ENCODE measurements at regions not wholly inside any gene's neighbourhood (a gene's known extent, or its start where the extent isn't known, plus 50 kb on each side); places are given as distances from the start of the nearest gene placed in this dataset.

GRCh38 chr6:27839626-27840475 lies 72.3 kb downstream of the OR2B2 start:
- H3K27ac ChIP-seq = no peak overlapping the region
- H3K4me1 ChIP-seq = peaks cover 5% of the 10 kb centered on the region
- H3K9me3 ChIP-seq (ENCODE audit: control insufficient read depth, low read length) = no peaks in the 10 kb centered on the region
- no peaks in the 10 kb centered on the region for H3K36me3 ChIP-seq (ENCODE audit: control insufficient read depth, insufficient read depth, low read length)
- peak overlapping the region; percentile 96 for H3K4me3 ChIP-seq (ENCODE audit: low read depth, low read length)
- H3K79me2 ChIP-seq = no peaks in the 10 kb centered on the region
- TF ChIP-seq CTCF (IDR thresholded peaks at IDR 0.05) = no peak
- H3K27me3 ChIP-seq (ENCODE audit: control insufficient read depth, insufficient read depth, low read length) = no peaks in the 10 kb centered on the region
- H2AFZ ChIP-seq = peak overlapping the region; percentile 96
- peak overlapping the region; percentile 98 for H3K4me2 ChIP-seq (ENCODE audit: low read length)
- H3K9ac ChIP-seq = no peak overlapping the region

- no peak for TF ChIP-seq CTCF (IDR thresholded peaks at IDR 0.05)
- Histone ChIP-seq H3K79me2 (peaks cover 3% of the 10 kb centered on the region), H3K9me3 (ENCODE audit: control insufficient read depth, low read length) (no peaks in the 10 kb centered on the region), H2AFZ (peak overlapping the region; percentile 96), H3K4me2 (ENCODE audit: low read length) (peak overlapping the region; percentile 98), H3K4me1 (peaks cover 5% of the 10 kb centered on the region), H3K9ac (peak overlapping the region; percentile 56), H3K4me3 (ENCODE audit: low read depth, low read length) (peak overlapping the region; percentile 96), H3K36me3 (ENCODE audit: control insufficient read depth, insufficient read depth, low read length) (no peaks in the 10 kb centered on the region), H3K27ac (peak overlapping the region; percentile 97), H3K27me3 (ENCODE audit: control insufficient read depth, insufficient read depth, low read length) (no peaks in the 10 kb centered on the region)
Observed at GRCh38 chr6:27838945-27839625, 73.1 kb downstream of the OR2B2 start.

- Histone ChIP-seq H3K79me2 (peaks cover 3% of the 10 kb centered on the region), H3K4me3 (ENCODE audit: low read depth, low read length) (peak overlapping the region; percentile 96), H3K27ac (peak overlapping the region; percentile 97), H2AFZ (peak overlapping the region; percentile 96), H3K9me3 (ENCODE audit: control insufficient read depth, low read length) (no peaks in the 10 kb centered on the region), H3K4me1 (peaks cover 5% of the 10 kb centered on the region), H3K27me3 (ENCODE audit: control insufficient read depth, insufficient read depth, low read length) (no peaks in the 10 kb centered on the region), H3K9ac (peak overlapping the region; percentile 56), H3K36me3 (ENCODE audit: control insufficient read depth, insufficient read depth, low read length) (no peaks in the 10 kb centered on the region), H3K4me2 (ENCODE audit: low read length) (peak overlapping the region; percentile 98)
- no peak for TF ChIP-seq CTCF (IDR thresholded peaks at IDR 0.05)
Observed at GRCh38 chr6:27838058-27838944, 73.9 kb downstream of the OR2B2 start.

GRCh38 chr6:27837625-27838057 lies 74.6 kb downstream of the OR2B2 start:
- H3K79me2 ChIP-seq = peaks cover 3% of the 10 kb centered on the region
- H3K4me1 ChIP-seq = peaks cover 5% of the 10 kb centered on the region
- H3K36me3 ChIP-seq (ENCODE audit: control insufficient read depth, insufficient read depth, low read length) = no peaks in the 10 kb centered on the region
- H3K27ac ChIP-seq = peak overlapping the region; percentile 97
- H3K4me3 ChIP-seq (ENCODE audit: low read depth, low read length) = peak overlapping the region; percentile 96
- no peaks in the 10 kb centered on the region for H3K27me3 ChIP-seq (ENCODE audit: control insufficient read depth, insufficient read depth, low read length)
- H2AFZ ChIP-seq = peak overlapping the region; percentile 96
- no peaks in the 10 kb centered on the region for H3K9me3 ChIP-seq (ENCODE audit: control insufficient read depth, low read length)
- TF ChIP-seq CTCF (IDR thresholded peaks at IDR 0.05) = no peak
- H3K9ac ChIP-seq = peak overlapping the region; percentile 56
- peak overlapping the region; percentile 98 for H3K4me2 ChIP-seq (ENCODE audit: low read length)
